ENCODE measurements at regions not wholly inside any gene's neighbourhood (a gene's known extent, or its start where the extent isn't known, plus 50 kb on each side); places are given as distances from the start of the nearest gene placed in this dataset.
"Not testable (repeated sequence)": the region's sequence is repeated elsewhere in the genome, so short reads cannot be mapped to it uniquely, and the experiment has no call there.

DNA sequence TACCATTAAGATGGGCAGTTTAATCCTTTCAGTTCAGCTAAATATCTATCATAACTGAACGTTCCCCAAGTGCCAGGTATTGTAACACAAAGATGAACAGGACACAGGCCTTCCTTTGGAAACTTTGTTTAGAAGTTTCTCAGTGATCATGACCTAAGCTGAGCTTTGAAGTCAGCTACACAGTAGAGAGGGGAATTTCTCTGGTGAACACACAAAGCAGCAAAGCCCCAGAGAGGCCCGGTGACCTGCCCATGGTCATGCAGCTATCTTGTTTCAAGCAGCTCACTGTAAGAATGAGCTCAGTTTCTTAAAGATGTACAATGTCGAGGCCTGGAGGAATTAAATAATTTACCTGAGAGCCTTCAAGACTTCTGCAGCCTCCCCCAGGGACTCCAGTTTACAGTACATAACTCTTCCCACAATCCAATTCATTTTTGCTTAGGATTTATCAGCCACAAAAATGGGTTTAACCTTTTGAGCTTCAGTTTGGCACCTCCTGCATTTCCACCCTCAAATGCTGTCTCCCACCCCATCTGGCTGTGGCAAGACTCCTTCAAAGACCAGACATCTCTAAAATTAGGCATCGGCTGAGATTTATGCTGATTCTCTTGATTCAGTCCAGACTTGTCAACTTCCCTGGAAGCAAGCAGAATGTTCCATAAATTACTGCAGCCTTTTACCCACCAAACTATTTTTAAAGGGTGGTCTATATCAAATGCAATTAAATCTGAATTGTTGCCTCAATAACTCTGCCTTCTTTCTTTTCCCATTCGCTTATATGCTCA, 325.6 kb downstream of the TXNL1 start:
- DNase-seq, result no peak

DNA sequence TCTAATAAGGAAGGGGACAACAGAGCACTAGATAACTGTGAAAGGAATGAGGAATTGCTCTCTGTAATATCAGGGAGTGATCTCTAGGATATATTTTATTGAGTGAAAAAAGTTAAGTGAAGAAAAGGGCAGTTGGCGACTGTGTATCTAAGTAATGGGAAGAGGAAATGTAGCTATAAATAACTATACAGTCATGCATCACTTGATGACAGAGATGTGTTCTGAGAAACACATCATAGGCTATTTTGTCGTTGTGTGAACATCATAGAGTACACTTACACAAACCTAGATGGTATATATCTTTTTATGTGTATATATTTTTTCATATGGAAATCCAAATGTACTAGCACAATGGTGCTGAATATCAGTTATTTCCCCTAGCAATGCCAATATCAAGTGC, 329.3 kb downstream of the TXNL1 start:
- no peak for DNase-seq

DNA sequence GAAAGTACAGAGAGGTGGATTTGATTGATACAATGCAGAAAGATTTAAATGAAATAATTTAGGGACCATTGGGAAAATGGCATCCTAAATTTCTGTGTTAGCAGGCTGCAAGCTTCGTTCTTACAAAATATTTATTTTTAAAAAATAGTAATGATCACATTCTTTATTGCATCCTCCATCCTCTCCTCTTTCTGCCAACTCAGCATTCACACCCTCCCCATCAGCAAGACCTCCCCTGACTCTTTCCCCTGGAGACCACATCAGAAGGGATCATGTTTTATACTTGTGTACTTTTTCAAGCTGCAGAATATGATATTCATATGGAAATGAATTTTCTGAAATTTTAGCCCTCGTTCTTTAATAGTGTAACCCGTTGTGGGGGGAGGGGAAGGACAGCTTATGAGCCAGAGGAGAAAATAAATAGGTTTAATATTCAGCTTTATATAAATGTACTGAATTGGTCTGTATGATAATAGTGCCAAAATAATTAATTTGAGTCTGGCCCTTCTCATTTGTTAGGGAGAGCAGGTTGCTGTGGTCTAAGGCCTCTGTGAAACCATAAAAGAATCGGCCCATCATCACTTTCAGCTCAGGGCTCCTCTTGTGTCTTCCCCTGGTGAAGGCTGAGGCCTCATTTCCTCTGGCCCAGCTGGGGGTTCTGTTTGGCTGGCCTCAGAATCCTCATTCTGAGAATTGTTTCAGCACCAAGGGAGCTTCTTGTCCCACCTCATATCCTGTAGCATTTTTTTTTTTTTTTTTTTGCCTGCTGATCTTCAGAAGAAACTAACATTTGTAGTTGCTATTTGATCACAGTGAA, 330.8 kb downstream of the TXNL1 start:
- DNase-seq, result no peak

DNA sequence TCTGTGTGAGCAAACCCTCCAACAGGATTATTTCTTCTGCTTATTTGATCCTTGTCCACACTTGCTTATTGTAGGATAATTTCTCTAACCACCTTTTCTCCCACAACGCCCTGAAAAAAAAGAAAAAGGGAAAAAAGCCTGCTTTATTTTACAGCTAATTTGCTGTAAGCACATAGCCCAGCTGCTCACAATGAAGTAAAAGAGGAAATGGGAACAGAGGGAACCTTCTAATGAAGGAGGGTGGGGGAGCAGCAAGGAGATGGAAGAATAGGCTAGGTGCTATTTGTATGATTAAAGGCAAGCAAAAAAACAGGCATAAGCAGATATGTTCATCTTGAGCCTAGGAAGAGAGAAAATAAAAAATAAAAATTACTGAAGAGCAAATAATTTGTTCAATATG, 331.6 kb downstream of the TXNL1 start:
- DNase-seq, result no peak

DNA sequence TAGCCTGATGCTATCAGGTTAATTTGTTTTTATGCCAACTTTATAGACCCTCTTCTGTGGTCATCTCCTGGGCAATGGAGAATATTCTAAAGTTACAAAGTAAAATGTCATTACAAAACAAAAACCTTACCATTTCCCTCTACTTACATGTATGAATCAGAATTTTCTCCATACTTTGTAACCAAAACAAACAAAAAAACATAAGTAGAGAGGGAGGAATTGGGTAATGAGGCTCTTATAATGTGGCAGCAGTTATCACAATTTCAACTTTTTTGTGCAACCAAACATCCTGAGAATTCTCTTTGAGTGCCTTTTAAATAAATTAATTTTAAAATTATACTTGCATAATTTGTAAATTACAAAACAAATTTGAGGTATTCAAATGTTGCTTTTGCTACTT, 332.8 kb downstream of the TXNL1 start:
- no peak for DNase-seq

DNA sequence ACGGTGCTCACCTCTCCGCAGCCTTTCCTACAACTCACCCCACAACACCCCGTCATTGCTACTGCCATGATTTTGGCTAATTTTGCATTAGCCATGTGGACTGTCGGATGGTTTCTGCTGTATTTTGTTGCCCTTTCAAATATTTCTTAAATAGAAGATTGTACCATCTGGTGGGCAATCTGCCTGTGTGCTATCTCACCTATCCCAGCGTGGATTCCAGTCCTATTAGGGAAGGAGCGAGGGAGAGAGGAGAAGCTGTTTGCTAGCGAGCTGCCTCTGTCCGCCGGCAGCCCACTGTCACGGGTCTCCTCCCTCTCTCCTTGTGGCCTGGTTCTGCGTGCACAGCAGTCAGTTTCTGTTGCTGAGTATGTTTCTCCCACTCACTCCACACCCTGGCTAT, 336.2 kb downstream of the TXNL1 start:
- DNase-seq, result no peak

DNA sequence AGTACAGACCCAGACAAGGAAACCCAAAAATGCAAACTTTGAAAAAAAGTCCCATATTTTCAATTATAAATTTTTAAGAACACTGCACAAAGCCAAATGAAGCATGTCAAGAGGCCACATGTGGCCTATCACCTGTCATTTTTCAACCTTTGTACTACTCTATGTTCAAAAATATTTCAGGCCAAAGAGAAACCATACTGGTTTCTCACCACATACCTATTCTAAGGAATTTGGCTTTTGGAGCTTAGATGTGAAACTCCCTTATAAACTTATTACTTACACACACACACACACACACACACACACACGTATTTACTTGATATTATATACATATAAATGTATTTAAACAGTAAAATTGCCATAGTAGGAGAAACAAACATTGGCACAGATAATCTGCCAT, 338.7 kb downstream of the TXNL1 start:
- DNase-seq, result no peak

DNA sequence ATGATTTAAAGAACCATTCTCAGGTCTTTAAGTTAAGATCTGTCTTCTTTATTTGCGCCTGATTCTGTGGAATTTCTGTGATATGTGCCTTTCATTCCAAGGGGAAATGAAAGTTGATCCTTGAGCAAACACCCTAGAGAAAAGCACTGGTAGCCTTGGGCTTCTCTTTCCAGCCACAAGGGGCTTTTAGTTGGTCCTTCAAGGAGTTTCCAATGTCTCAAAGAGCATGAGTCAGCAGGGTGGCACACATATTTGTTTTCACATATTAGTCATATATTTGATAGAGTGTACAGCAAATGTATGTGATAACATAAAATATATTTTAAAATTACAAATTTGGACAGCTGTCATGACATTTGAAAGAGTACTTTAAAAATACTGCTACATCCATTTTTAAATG, 339.5 kb downstream of the TXNL1 start:
- peak; percentile 50 for DNase-seq

DNA sequence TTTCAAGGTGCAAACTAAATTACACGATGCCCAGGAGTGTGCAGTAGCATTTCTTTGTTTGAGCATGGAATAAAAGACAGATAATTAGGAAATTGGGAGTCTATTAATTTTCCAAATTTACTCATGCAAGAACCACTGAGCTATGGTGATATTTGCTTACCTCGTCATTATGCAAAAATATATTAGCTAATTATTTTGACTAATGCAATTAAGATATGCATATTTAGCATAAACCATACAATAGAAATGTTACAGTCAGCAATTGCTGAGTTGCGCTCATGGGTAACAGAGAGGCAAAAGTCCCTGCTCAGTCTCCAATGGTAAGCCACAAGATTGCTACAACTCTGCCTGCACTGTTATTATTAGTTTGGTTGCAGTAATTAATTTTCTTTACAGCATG, 342.0 kb downstream of the TXNL1 start:
- DNase-seq, result no peak

DNA sequence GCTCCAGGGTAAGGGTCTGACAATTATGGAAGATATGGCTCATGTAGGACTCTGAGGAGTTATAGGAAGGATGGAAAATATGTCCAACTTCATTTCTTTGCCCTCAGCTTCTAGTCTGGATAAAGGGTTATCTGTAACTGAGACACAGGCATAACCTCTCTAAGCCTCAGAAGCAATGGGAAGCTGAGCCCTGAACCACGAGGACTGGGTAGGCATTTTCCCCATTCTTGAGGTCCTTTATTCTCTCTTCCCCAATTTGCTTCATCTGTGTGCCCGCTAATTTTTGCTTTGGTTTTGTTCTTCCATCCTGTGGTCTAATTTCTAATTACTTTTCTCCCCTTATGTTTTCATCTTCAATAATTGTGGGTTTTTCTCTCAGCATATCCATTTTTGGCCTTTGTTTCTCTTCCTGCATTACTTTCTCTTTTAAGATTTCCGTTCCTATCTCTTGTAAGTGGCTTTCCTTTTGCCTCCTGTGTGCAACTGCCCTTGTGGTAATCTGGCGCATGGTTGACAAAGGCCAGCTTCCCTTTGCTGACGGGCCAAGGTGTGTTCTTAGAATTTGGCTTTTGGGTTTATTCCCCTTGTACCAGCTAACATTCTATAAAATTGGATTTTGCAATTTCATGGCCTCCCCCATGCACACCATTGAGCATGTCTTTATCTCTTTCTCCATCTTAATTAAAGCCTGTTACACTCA, 343.8 kb downstream of the TXNL1 start:
- DNase-seq, result no peak

DNA sequence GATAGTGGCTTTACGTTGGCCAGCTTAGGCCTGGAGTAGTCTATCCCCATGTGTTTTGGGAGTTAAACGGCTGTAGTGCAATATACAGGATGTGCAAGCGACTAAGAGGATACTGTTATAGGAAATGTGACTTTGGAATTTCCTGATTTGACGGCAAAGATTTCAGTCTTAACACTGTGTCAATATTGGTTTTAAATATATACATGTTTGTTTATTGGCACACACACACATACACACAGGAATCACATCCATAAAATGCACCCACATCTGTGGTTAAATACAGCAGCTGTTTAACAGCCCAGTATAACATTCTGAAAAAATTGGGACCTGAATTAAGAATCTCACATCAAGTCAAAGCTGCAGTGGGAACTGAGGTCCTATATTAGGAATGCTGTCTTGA, 347.1 kb downstream of the TXNL1 start:
- peak; percentile 19 for DNase-seq

DNA sequence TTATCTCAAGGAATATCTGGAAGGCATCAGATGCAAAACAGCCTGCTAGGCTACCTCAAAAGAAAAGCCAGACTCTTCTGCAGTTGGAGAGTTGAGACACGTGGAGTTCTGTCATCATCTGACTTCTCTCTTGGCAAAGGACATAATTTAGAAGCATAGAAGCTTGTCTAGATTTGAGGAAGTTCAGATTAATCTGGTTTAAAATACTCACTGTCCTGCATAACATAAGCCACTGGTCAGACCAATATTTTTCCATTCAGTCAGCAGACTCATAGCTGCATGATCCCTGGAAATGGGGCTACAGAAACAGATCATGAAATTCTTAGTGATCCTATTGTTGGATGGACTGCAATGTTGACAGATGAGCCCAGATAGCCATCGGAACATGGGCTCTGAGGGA, 349.0 kb downstream of the TXNL1 start:
- peak; percentile 11 for DNase-seq

DNA sequence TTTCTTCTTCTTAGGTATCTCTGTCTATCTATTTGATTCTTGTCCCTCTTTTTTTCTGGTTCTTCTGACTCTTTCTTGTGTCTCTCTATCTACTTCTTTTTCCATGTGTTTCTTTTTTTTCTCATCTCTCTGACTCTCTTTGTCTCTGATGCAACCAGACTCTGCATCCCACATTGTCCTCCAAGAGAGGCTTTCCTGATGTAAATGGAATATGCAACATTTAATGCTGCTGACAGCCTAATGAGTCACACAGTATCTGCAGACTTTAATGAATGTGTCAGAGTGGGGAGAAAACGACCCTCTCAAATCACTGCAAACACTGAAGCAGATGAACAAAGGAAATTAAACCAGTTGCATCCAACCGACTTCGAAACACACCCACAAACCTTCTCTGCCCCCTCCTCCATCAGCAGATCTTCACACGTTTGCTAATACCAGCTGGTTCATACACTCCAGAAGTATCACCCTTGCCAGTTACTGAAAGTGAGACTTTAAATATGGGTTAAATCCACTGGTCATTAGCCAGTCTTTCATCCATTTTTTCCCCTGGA, 351.5 kb downstream of the TXNL1 start:
- peak; percentile 94 for DNase-seq

DNA sequence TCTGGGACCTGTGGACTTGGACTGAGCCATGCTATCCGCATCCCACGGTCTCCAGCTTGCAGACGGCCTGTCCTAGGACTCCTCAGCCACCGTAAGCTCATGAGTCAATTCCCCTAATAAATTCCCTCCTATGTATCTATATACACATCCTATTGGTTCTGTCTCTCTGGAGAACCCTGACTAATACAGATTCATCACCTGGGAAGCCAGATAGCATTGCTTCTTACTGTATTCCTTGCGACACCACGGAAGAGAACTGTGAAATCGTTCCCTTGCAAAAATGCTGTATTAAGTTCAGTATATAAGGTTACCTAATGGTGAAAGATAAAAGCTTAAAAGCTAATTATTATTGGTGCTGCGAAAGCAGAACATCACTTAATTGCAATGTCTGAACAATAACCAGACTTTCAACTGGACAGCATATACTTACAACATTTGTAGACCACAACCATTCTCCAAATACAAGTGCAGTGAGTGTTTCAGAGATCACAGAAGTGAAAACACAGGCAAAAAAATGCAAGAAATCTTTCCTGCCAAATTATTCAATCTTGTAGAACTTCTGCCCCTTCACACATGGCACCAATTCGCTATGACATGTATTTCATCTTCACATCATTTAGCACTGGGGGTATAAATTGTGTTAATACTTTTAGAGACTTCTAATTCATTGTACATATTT, 352.9 kb downstream of the TXNL1 start:
- peak; percentile 85 for DNase-seq

DNA sequence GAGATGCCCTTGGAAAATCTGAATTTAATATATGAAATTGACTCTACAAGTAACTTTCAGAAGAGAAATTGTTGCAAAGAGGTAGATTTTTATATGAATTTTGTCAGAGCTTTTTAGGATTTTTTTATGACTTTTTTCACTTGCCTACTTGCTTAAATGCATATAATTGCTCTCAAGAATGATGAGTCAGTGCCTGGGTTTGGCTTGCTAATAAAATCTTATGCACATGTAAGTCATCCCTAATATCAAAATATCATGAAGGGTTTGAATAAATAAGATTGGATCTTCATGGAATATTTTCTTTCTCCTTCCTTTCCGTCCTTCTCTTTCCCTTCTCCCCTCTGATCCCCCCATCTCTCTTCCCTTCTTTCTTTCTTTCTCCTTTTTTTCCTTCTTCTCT, 354.1 kb downstream of the TXNL1 start:
- DNase-seq, result peak; percentile 56

DNA sequence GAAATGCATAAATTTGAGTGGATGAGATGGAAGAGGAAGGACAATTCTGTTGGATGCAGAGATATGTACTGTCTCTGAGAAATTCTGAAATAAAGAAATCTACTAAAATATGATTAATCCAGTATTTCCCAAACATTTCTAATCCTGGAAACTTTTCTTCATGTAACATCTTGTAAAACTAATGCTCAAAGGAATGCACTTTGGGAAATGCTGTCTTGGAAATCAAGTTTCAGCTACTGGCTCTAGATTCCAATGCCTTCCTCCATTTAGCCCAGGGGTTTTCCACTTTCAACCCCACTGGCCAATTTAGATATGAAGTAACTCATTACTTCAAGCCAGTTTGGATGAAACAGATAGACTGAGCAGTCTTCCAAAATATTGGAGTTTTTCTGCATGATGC, 355.1 kb downstream of the TXNL1 start:
- peak; percentile 28 for DNase-seq

DNA sequence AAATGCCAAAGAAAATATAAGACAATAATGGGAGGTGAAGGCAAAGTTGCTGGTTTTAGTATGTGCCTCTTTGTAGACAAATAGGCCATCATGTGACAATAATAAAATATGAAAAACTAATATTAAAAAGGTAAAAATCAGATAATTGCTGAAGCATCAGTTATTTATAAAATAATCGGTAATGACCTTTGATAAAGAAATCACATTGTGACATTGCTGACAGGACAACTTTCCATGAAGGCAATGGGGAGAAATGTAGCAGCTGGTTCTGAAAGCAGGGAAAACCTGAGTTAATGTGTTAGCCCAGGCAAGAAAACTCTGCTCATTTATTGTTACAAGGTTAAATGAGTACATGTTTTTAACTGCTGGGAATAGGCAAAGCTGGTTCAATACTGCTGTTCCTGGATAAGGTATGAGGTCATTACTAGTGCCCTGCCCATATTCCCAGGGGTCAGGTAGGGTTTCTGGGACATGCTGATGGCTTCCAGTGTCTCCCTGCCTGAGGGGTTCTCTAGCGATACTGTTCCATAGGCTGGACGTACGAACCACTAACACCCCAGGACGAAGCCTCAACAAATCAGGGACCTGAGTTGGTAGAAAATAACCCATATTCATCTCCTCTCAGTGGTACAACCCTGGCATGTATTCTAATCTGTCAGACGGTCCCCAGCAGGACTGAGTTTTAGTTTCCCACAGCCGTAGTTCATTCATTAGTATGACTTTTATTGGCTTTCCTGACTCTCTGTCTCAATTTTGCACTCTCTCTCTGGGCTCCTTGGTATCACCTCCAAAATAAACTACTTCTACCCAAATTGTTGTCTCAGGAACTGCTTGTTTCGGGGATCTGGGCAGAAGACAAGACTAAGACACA, 355.9 kb downstream of the TXNL1 start:
- no peak for DNase-seq

DNA sequence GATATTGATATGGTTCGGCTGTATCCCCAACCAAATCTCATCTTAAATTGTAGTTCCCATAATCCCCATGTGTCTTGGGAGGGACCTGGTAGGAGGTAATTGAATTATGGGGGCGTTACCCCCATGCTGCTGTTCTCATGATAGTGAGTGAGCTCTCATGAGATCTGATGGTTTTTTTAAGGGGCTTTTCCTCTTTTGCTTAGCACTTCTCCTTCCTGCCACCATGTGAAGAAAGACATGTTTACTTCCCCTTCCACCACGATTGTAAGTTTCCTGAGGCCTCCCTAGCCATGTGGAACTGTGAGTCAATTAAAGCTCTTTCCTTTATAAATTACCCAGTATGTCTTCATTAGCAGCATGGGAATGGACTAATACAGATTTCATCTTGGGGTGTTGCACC, 358.6 kb downstream of the TXNL1 start:
- not testable (repeated sequence) for DNase-seq

DNA sequence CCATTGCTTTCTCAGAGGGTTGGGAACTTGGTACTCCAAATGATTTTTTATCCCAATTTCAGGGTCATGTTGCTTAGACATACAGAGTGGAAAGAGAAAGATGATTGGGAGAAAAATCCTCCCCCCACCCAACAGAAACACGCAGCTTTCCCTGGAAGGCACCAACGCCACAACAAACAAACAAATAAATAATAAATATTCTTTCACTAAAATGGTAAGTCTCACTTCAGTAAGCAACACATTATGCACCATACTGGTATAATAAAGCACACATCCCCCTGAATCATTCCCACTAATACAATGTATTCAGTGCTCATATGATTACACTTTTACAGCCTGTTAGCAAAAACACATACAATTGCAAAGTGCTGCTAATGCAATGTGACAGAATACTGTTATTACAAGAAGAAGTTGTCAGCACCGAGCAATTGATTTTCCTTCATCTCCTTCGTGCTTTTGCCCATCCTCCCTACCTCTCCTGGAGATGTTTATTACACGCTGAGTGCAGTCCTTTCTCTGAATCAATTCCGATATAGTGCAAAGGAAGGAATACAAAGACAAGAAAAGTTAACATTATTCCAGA, 359.9 kb downstream of the TXNL1 start:
- DNase-seq, result no peak

DNA sequence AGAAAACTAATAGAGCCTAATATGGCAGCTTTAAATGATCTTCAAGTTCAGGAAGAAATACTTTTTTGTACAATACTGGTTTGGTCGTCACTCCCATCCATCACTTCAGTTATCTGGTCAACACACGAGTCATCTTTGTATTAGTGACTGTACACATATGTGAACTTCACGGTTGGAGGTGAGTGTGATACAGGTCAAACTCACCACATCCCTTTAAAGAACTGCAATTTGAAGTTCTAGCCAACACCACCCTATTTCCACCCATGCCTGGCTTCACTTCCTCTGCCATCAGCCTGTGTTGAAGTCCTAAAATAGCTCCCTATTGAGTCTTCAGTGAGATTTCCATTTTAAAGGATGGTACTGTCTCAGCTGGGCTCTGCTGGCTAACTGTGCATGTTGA, 361.9 kb downstream of the TXNL1 start:
- peak; percentile 22 for DNase-seq

DNA sequence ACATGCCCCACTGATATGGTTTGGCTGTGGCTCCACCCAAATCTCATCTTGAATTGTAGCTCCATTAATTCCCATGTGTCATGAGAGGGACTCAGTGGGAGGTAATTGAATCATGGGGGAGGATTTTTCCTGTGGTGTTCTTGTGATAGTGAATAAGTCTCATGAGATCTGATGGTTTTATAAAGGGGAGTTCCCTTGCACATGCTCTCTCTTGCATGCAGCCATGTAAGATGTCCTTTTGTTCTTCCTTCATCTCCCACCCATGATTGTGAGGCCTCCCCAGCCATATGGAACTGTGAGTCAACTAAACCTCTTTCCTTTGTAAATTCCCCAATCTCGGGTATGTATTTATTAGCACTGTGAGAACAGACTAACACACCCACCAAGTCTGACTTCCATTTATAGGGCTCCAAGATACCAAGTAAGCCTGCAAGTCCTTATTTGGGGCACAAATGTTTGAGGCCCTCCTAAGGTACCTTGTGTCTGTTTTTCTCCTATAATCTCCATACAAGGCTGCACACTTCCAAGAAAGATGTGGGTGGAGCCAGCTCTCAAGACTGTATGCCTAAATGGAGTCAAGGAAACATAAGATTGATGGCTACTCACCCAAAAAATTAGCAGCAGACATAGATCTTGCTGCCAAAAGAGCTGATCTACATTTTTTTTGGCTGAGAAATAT, 364.7 kb downstream of the TXNL1 start:
- DNase-seq, result peak; percentile 50

Data from fibroblast of upper back skin (primary cell).